CD4-positive, alpha-beta T cell (primary cell): ENCODE measurements at regions not wholly inside any gene's neighbourhood (a gene's known extent, or its start where the extent isn't known, plus 50 kb on each side); places are given as distances from the start of the nearest gene placed in this dataset.

ENCODE experiments used
- ATAC-seq: fragments of 200-7000 bp; cut with Tn5 transposase; one replicate; pipeline ENCODE4 v1.10.0; 2022; ENCODE audit warnings: mild to moderate bottlenecking; ENCODE audit not compliant: poor library complexity
- CTCF ChIA-PET: fragments of 350-600 bp; sonication (Branson Sonifier 250); formaldehyde crosslinking; loops from one replicate; lab custom pipeline; 2021; ENCODE audit warnings: antibody characterized with exemption, inconsistent platforms; lab: Charles Lee
- POLR2A ChIA-PET: fragments of 350-600 bp; sonication (Branson Sonifier 250); formaldehyde crosslinking; loops from one replicate; lab custom pipeline; 2021; ENCODE audit warnings: antibody characterized with exemption, inconsistent platforms; lab: Charles Lee
- DNase-seq, 14 experiments: peaks; one replicate each; pipeline ENCODE4 v3.0.0-alpha.2; 2013 to 2020; ENCODE audit warnings: mixed read lengths in 2 of 14
- H3K27ac ChIP-seq, 2 donors: one replicate each; pipeline versions ENCODE4 v1.5.1 to v1.7.0; 2013; ENCODE audit warnings: low read length in 2 of 2, low read depth in 1 of 2, mild to moderate bottlenecking in 1 of 2
- H3K27me3 ChIP-seq, 2 experiments: 1 replicate in 1 of 2; 2 replicates in 1 of 2; pipeline versions ENCODE4 v1.6.1 to v1.7.0; 2013; ENCODE audit warnings: low read length in 2 of 2, control low read depth in 1 of 2, mild to moderate bottlenecking in 1 of 2, moderate library complexity in 1 of 2; ENCODE audit not compliant: insufficient read depth in 2 of 2, control insufficient read depth in 1 of 2
- H3K36me3 ChIP-seq: one replicate; pipeline ENCODE4 v1.6.1; 2013; ENCODE audit warnings: low read length, control low read depth; ENCODE audit not compliant: insufficient read depth
- H3K4me1 ChIP-seq: one replicate; pipeline ENCODE4 v1.6.1; 2013; ENCODE audit warnings: low read length, control low read depth; ENCODE audit not compliant: insufficient read depth
- H3K4me3 ChIP-seq: one replicate; pipeline ENCODE4 v1.5.1; 2013; ENCODE audit warnings: mild to moderate bottlenecking, low read length, moderate library complexity
- H3K9me3 ChIP-seq, 2 experiments: 1 replicate in 1 of 2; 2 replicates in 1 of 2; pipeline versions ENCODE4 v1.6.1 to v1.7.0; 2013; ENCODE audit warnings: low read length in 2 of 2, mild to moderate bottlenecking in 2 of 2, control low read depth in 1 of 2, moderate library complexity in 1 of 2; ENCODE audit not compliant: control insufficient read depth in 1 of 2, insufficient read depth in 1 of 2
- H3K27ac Mint-ChIP-seq: one replicate; pipeline ENCODE4 v1.8.0; 2020; ENCODE audit warnings: mixed read lengths
- H3K27me3 Mint-ChIP-seq: one replicate; pipeline ENCODE4 v1.8.0; 2021; ENCODE audit warnings: mixed read lengths
- H3K36me3 Mint-ChIP-seq: one replicate; pipeline ENCODE4 v1.8.0; 2021; ENCODE audit warnings: low read depth, mixed read lengths
- H3K4me1 Mint-ChIP-seq: one replicate; pipeline ENCODE4 v1.8.0; 2021; ENCODE audit warnings: low read depth, mixed read lengths
- H3K4me3 Mint-ChIP-seq: one replicate; pipeline ENCODE4 v1.8.0; 2020; ENCODE audit warnings: mild to moderate bottlenecking, mixed read lengths
- H3K9me3 Mint-ChIP-seq: one replicate; pipeline ENCODE4 v1.8.0; 2020; ENCODE audit warnings: mixed read lengths
- intact Hi-C, 2 experiments: fragments of 100-400 bp; cut with DNase I in 1 of 2; cut with micrococcal nuclease in 1 of 2; formaldehyde crosslinking; loops; one replicate each; pipeline versions ENCODE4 v1.15.1 to v1.9.0; 2023 to 2025; cut with DNase I, micrococcal nuclease
- TF ChIP-seq, protein P1 (sequence below): fragments of 200-600 bp; IDR thresholded peaks from one replicate; pipeline ENCODE4 v1.8.0; 2022; ENCODE audit warnings: antibody characterized with exemption, mild to moderate bottlenecking

GRCh38 chr11:98965775-98966174, 55.0 kb upstream of the CNTN5 start:
- H3K4me3 Mint-ChIP-seq, result no peak overlapping the region
- ATAC-seq (no peak), DNase-seq (no peak)
- intact Hi-C loops, result no loop called here
- H3K27me3 Mint-ChIP-seq, result no peaks in the 10 kb centered on the region
- H3K9me3 ChIP-seq, result no peaks in the 10 kb centered on the region
- POLR2A ChIA-PET, result no interaction called here
- no peaks in the 10 kb centered on the region for H3K36me3 ChIP-seq
- CTCF ChIA-PET, result no interaction called here
- H3K27me3 ChIP-seq, result no peaks in the 10 kb centered on the region
- H3K9me3 Mint-ChIP-seq, result no peaks in the 10 kb centered on the region
- H3K4me3 ChIP-seq, result no peak overlapping the region
- TF ChIP-seq, protein P1, sequence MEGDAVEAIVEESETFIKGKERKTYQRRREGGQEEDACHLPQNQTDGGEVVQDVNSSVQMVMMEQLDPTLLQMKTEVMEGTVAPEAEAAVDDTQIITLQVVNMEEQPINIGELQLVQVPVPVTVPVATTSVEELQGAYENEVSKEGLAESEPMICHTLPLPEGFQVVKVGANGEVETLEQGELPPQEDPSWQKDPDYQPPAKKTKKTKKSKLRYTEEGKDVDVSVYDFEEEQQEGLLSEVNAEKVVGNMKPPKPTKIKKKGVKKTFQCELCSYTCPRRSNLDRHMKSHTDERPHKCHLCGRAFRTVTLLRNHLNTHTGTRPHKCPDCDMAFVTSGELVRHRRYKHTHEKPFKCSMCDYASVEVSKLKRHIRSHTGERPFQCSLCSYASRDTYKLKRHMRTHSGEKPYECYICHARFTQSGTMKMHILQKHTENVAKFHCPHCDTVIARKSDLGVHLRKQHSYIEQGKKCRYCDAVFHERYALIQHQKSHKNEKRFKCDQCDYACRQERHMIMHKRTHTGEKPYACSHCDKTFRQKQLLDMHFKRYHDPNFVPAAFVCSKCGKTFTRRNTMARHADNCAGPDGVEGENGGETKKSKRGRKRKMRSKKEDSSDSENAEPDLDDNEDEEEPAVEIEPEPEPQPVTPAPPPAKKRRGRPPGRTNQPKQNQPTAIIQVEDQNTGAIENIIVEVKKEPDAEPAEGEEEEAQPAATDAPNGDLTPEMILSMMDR, result no peak
- no peaks in the 10 kb centered on the region for H3K4me1 ChIP-seq
- H3K27ac ChIP-seq, result no peak overlapping the region
- no peak overlapping the region for H3K27ac Mint-ChIP-seq
- no peaks in the 10 kb centered on the region for H3K4me1 Mint-ChIP-seq
- H3K36me3 Mint-ChIP-seq, result no peaks in the 10 kb centered on the region

GRCh38 chr11:98967005-98967404, 53.7 kb upstream of the CNTN5 start:
- H3K27me3 ChIP-seq, result no peaks in the 10 kb centered on the region
- ChIA-PET POLR2A (no interaction called here), CTCF (no interaction called here)
- H3K4me1 ChIP-seq, result no peaks in the 10 kb centered on the region
- no peaks in the 10 kb centered on the region for H3K36me3 Mint-ChIP-seq
- H3K9me3 Mint-ChIP-seq, result peaks cover 6% of the 10 kb centered on the region
- H3K4me1 Mint-ChIP-seq, result no peaks in the 10 kb centered on the region
- DNase-seq (no peak), ATAC-seq (no peak)
- H3K27ac ChIP-seq, result no peak overlapping the region
- intact Hi-C loops, result no loop called here
- no peaks in the 10 kb centered on the region for H3K9me3 ChIP-seq
- H3K27me3 Mint-ChIP-seq, result no peaks in the 10 kb centered on the region
- TF ChIP-seq, protein P1, result no peak
- no peak overlapping the region for H3K27ac Mint-ChIP-seq
- H3K36me3 ChIP-seq, result no peaks in the 10 kb centered on the region
- no peak overlapping the region for H3K4me3 ChIP-seq
- H3K4me3 Mint-ChIP-seq, result no peak overlapping the region
